Activated T-helper 17 cell treated with anti-CD3 and anti-CD28 coated beads, Interleukin-2, amount 50 U/mL, for 72 hours (primary cell): ENCODE measurements at regions not wholly inside any gene's neighbourhood (a gene's known extent, or its start where the extent isn't known, plus 50 kb on each side); places are given as distances from the start of the nearest gene placed in this dataset.

Experiments
- ATAC-seq: fragments of 150-1000 bp; cut with Tn5 transposase; replicated peaks from 2 replicates; pipeline ENCODE4 v1.10.0; 2021; ENCODE audit warnings: mild to moderate bottlenecking, moderate library complexity
- H3K27ac Mint-ChIP-seq: one replicate; pipeline ENCODE4 v1.8.0; 2022; ENCODE audit warnings: mixed read lengths
- H3K27me3 Mint-ChIP-seq: one replicate; pipeline ENCODE4 v1.8.0; 2022; ENCODE audit warnings: mixed read lengths
- H3K36me3 Mint-ChIP-seq: one replicate; pipeline ENCODE4 v1.8.0; 2022; ENCODE audit warnings: low read depth, mild to moderate bottlenecking, mixed read lengths
- H3K4me1 Mint-ChIP-seq: one replicate; pipeline ENCODE4 v1.8.0; 2022; ENCODE audit warnings: mixed read lengths
- H3K4me3 Mint-ChIP-seq: one replicate; pipeline ENCODE4 v1.8.0; 2022; ENCODE audit warnings: mild to moderate bottlenecking, mixed read lengths
- H3K9me3 Mint-ChIP-seq: one replicate; pipeline ENCODE4 v1.8.0; 2022; ENCODE audit warnings: mixed read lengths

DNA sequence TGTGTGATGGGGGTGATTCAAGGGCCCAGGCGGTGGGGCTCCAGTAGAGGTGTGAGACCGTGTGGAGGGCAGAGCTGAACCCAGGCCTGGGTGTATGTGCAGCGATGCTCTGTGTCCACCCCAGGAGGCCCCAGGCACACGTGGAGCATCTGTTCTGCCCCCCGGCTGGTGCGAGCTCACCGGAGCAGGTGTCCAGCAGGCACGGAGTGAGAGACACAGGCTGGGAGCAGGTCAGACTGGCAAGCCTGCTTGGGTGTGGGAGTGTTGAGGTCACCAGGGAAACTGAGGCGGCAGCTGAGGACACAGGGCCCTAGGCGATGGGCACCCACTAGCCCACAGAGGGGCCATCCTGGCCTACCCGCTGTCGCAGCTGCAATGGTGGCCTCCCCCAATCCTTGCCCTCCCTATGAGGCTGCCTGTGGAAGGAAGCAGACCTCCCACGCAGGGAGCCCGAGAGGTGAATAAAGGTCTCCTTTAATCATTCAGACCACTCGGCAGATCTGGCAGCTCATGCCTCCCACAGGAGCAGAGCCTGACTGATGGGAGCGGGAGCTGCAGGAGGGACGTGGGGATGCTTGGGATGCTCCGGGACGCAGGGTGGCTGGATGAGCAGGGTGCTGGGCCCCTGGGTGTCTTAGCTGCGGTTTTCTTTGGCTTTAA, 1165.1 kb downstream of the BRD1 start:
- Mint-ChIP-seq H3K36me3 (no peaks in the 10 kb centered on the region), H3K4me3 (no peak overlapping the region), H3K27ac (no peak overlapping the region), H3K4me1 (no peaks in the 10 kb centered on the region), H3K27me3 (no peaks in the 10 kb centered on the region), H3K9me3 (peaks cover 12% of the 10 kb centered on the region)
- ATAC-seq = no peak

DNA sequence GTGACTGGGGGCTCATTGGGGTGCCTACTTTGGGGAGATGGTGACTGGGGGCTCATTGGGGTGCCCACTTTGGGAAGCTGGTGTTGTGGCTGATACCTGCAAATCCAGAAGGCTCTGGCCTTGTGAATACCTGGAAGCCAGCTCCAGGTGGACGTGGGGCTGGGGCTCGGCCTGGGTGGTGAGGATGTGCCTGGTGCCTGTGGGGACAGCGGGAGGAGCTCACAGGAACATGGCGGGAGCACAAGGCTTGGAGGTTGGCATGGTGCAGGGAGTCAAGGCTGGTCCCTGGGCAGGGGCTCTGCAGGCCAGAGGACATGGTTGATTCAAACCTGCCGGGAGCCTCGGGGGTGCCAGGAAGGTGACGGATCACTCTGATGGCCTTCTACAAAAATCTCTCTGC, 1165.7 kb downstream of the BRD1 start:
- no peak for ATAC-seq
- H3K27ac Mint-ChIP-seq = no peak overlapping the region
- H3K4me3 Mint-ChIP-seq = no peak overlapping the region
- H3K9me3 Mint-ChIP-seq = peaks cover 12% of the 10 kb centered on the region
- H3K27me3 Mint-ChIP-seq = no peaks in the 10 kb centered on the region
- H3K4me1 Mint-ChIP-seq = no peaks in the 10 kb centered on the region
- H3K36me3 Mint-ChIP-seq = no peaks in the 10 kb centered on the region

DNA sequence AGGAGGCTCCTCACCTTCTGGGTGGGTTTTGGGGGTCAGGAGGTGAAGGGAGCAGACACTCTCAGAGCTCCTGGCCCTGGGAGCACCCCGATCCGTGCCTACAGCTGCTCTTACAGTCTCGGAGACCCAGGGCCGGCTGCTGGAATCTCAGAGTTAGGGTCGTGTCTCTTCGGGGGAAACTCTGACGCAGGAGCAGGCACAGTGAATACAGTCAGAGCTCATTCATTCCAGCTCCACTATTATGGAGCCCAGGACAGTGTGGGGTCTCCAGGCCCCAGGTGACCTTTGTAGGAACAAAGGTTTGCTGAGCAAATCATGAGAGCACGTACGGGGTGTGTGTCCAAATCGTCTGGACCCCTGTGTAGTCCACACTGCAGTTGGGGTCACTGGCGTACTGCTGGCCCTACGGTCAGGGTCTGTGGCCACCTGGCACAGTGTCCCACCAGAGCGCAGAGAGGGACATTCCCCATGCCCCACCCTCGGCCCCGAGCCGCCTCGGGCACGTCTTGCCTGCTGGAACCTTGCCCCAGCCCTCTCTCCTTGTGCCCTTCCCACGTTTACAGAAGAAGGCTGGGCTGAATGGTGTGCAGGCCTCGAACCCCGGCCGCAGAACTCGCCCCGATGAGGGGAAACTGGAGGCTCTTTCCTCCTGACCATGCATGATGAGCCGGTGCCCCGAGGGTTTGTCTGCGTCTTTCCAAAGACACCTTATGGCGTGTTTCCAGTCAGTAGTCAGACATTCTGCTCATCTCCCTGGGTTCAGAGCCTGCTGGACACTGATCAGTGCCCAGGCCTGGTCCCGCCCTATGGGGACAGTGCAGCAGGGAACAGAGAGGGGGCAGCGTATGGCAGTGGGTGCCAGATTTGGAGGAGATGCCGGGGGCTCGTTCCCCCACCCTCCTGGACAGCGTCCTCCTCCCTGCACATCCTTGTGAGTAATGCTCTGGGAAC, 1166.6 kb downstream of the BRD1 start:
- Mint-ChIP-seq H3K4me1 (no peaks in the 10 kb centered on the region), H3K9me3 (peaks cover 12% of the 10 kb centered on the region), H3K4me3 (no peak overlapping the region), H3K36me3 (no peaks in the 10 kb centered on the region), H3K27me3 (no peaks in the 10 kb centered on the region), H3K27ac (no peak overlapping the region)
- ATAC-seq = no peak

DNA sequence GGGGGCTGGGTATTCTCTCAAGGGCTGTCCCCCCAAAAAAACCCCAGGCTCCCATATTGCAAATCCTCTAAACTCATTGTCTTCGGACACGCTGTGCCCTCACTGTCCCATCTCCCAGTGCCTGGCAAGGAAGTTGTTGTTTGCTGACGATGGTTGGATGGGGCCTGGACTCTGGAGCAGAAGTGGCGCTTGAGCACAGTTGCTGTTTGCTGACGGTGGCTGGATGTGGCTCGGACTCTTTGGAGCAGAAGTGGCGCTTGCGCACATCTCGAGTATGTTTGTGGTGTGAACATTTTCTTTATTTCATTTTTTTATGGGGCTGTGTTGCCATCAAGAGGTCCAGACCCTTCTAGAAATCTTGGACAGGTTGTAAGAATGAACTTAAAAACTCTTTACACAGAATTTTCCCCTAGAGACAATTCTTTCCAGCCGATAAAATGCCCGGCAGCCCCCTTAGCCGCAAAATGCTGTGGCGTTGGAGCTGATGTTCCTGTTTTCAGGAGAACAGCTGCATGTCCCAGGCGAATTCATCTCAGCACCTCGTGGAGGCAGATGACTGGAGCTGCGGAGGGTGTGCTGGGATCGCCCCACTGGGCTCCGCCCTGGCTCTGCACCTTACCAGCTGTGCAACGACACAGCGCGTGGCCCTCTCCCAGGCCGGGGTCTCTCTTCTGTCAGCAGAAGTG, 1167.4 kb downstream of the BRD1 start:
- Mint-ChIP-seq H3K27me3 (no peaks in the 10 kb centered on the region), H3K27ac (no peak overlapping the region), H3K4me3 (no peak overlapping the region), H3K36me3 (no peaks in the 10 kb centered on the region), H3K9me3 (peaks cover 9% of the 10 kb centered on the region), H3K4me1 (no peaks in the 10 kb centered on the region)
- ATAC-seq = no peak

DNA sequence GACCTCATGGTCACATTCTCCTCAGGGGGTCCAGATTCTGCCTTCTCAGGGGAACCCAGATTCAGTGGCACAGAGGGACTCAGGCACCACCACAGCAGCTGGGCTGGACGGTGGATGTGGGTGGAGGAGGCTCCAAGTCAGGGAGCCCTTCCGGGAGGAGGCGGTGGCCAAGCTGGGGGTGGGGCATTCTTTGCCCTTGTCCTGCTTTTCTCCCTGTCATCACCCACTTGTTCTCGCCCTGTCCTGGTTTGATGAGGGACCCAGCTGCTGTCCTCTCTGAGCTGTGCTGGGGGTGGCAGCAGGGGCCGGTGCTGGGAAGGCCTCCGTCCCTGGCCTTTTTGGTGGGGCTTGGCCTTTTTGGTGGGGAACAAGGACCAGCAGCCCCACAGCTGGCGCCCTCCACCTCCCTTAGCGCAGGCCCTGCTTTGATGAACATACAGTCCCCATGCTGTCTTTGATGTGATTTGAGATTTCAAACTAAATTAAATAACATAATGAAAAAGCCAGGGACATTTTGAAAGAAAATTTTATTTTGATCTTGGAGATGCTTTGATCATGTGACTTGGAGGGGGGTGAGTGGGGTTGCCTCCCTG, 1168.2 kb downstream of the BRD1 start:
- peaks cover 5% of the 10 kb centered on the region for H3K9me3 Mint-ChIP-seq
- no peaks in the 10 kb centered on the region for H3K36me3 Mint-ChIP-seq
- no peak for ATAC-seq
- no peaks in the 10 kb centered on the region for H3K4me1 Mint-ChIP-seq
- H3K4me3 Mint-ChIP-seq = no peak overlapping the region
- H3K27me3 Mint-ChIP-seq = no peaks in the 10 kb centered on the region
- H3K27ac Mint-ChIP-seq = no peak overlapping the region

DNA sequence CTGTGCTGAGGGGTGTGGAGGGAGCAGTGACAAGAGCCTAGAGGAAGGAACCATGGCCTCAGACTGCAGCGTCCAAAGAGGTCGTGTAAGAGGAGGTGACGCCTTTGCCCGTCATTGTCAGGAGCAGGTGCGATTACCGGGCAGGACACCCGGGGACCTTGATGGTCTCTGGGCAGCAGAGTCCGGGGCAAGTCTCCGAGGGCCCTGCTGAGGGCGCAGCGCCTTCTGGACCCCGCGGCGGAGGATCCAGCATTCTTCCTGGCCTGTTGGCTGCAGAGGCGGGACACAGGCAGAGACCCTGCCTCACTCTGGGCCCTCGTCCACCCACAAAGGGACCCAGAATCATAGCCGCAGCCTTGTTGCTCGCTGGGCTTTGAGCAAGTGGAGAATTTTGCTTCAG, 1168.8 kb downstream of the BRD1 start:
- no peak overlapping the region for H3K4me3 Mint-ChIP-seq
- H3K27me3 Mint-ChIP-seq = no peaks in the 10 kb centered on the region
- no peaks in the 10 kb centered on the region for H3K9me3 Mint-ChIP-seq
- no peaks in the 10 kb centered on the region for H3K4me1 Mint-ChIP-seq
- no peak overlapping the region for H3K27ac Mint-ChIP-seq
- no peak for ATAC-seq
- no peaks in the 10 kb centered on the region for H3K36me3 Mint-ChIP-seq

DNA sequence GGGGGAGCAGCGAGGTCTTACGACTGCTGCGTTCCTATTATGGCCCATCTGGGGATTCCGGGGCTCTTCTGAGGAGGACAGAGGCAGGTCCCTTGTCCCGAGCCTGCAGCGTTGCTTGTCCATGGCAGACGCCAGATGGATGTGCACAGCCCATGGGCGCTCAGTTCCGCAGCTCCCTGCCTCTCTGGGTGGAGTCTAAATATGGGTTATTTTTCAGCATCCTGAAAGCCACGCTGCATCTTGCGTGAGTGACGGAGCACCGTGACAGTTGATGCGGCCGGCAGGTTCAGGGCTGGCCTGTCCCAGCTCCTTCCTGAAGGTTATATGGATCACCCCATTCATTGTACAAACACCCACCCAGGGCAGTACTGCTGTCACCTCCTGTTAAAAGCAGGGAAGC, 1169.4 kb downstream of the BRD1 start:
- ATAC-seq = no peak
- Mint-ChIP-seq H3K4me1 (no peaks in the 10 kb centered on the region), H3K4me3 (no peak overlapping the region), H3K27me3 (no peaks in the 10 kb centered on the region), H3K27ac (no peak overlapping the region), H3K36me3 (no peaks in the 10 kb centered on the region), H3K9me3 (no peaks in the 10 kb centered on the region)

DNA sequence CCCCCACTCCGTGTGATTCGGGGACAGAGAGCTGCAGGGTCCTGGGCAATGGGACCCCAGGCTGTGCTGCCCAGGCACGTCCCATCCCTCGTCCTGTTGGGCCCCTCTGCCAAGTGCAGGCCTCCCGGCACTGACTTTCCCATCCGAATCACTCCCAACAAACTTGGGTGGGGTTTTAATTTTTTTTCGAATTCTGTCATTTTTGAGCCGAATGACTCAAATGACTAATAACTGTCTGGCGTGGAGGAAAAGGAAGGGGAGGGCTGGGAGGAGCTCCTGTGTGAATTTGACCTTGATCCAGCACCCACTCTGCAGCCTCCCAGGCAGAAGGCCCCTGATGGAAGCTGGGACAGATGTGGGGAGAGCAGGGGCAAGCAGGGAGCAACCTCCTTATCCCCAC, 1173.2 kb downstream of the BRD1 start:
- Mint-ChIP-seq H3K4me1 (no peaks in the 10 kb centered on the region), H3K27me3 (no peaks in the 10 kb centered on the region), H3K9me3 (no peaks in the 10 kb centered on the region), H3K36me3 (no peaks in the 10 kb centered on the region), H3K4me3 (no peak overlapping the region), H3K27ac (no peak overlapping the region)
- ATAC-seq = no peak

DNA sequence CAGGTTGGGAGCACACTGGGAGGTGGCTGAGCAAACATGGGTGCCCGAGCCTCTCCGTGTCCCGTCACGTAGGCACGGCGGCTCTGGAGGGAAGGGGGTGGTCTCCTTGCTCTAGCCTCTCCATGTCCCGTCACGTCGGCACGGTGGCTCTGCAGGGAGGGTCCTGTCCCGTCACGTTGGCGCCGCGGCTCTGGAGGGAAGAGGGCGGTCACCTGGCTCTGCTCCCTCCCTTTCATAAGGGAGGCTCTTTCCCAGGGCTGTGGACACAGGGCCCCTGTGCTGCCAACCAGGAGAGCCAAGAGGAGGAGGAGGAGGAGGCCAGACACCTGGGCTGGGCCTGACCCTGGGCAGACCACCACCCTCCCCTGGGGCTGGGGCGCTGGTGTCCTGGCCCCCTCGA, 1173.7 kb downstream of the BRD1 start:
- Mint-ChIP-seq H3K4me1 (no peaks in the 10 kb centered on the region), H3K4me3 (no peak overlapping the region), H3K27ac (no peak overlapping the region), H3K27me3 (no peaks in the 10 kb centered on the region), H3K9me3 (no peaks in the 10 kb centered on the region), H3K36me3 (no peaks in the 10 kb centered on the region)
- ATAC-seq = no peak

DNA sequence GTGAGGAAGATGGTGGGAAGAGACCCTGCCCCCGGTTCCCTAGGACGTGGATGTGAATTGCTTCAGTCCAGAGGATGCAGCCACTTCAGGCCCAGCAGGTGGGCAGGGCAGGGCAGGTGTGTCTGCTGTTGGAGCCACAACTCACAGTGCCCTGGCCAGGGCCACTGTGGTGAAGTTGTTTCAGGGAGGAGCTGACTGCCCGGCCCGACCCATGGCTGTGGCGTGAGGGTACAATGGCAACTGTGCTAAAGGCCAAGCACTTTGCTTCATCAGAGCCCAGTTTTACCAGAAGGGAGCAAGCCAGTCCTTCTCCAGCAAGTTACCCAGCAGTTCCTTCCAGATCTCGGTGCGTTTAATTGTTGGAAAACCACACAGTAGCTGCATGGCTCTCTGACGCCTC, 1174.4 kb downstream of the BRD1 start:
- Mint-ChIP-seq H3K36me3 (no peaks in the 10 kb centered on the region), H3K4me3 (no peak overlapping the region), H3K9me3 (no peaks in the 10 kb centered on the region), H3K4me1 (no peaks in the 10 kb centered on the region), H3K27ac (no peak overlapping the region), H3K27me3 (no peaks in the 10 kb centered on the region)
- ATAC-seq = no peak

DNA sequence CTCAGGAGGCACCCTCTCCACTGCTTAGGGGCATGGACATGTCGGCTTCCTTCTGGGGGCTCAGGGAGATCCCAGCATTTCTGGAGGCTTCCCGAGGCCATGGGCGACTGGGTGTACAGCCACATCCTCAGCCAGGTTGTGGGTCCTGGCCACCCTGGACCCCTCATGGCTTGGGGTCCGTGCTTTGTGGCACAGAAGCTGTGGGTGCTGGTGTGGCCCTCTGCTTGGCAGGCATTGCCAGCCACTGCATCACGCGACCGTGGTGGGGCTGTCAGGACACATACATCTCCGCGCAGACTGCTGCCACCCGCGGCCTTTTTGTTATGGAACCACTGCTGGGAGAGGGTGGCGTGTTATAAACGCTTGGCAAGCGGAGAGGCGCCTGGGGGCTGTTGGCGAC, 1174.9 kb downstream of the BRD1 start:
- ATAC-seq = no peak
- H3K27me3 Mint-ChIP-seq = no peaks in the 10 kb centered on the region
- no peaks in the 10 kb centered on the region for H3K9me3 Mint-ChIP-seq
- H3K4me3 Mint-ChIP-seq = no peak overlapping the region
- H3K36me3 Mint-ChIP-seq = no peaks in the 10 kb centered on the region
- no peaks in the 10 kb centered on the region for H3K4me1 Mint-ChIP-seq
- H3K27ac Mint-ChIP-seq = no peak overlapping the region

DNA sequence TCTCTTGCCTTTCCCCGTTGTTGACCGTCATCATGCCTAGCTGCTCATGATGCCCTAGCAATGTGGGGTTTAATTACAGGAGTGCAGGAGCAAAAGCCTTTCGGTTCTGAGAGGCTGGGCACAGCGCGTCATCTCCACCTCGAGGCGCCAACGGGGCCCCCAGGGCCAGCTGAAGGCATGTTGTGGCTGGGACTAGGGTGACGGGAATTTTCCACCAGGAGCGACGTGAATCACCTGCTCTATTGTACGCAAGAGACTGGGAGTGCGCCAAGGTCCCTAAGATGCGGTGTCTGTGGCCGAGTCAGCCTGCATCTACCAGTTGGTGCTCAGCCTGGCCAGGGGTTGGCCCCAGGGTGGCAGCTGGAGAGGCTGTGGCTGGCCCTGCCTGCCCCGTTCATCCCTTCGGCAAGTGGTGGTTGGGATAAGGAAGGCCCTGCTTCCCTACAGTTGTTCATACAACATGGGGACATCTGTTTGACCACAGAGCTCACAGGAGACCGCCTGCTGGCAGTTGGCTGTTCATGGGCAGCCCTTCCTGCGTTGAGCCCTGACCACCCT, 1175.6 kb downstream of the BRD1 start:
- H3K4me1 Mint-ChIP-seq = no peaks in the 10 kb centered on the region
- H3K4me3 Mint-ChIP-seq = no peak overlapping the region
- H3K9me3 Mint-ChIP-seq = no peaks in the 10 kb centered on the region

DNA sequence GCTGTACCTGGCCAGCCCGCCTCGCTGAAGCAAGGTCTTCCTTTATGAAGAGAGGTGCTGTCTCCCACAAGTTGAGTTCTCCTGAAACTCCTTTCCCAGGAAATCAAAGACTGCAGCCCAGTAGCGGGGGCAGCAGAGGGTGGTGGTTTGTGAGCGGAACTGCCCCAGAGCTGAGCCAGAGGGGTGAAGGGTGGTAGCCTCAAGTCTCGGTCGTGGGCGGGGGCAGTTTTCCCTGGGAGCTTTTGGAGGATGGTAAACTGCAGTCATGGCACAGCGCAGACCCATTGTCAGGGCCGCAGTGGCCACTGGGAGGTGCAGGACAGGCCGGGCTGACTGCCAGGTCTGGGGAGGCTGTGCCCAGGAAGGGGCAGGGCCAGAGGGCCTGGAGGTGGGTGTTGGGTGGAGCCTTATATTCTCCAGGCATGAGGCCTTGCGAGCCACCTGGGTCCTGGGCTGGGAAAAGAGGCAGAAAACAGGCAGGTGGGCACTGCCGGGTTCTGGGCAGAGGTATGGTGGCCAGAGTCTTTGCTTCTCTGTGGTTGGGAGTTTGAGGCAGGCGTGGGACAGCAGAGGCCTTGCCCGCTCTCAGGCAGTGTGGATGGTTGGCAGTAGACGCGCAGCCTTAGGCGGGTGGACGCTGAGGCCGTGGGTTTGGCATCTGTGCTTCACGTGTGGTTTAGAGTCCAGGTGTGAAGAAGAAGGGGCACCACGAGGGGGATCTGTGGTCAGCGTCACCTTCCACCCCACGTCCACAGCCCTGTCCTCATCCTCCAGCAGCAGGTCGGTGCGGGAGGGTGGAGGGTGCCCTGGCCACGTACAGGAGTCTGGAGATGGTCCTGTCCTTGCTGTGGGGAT, 1176.4 kb downstream of the BRD1 start:
- H3K36me3 Mint-ChIP-seq = no peaks in the 10 kb centered on the region
- no peaks in the 10 kb centered on the region for H3K4me1 Mint-ChIP-seq
- no peak overlapping the region for H3K4me3 Mint-ChIP-seq
- H3K27me3 Mint-ChIP-seq = no peaks in the 10 kb centered on the region
- no peak for ATAC-seq
- no peak overlapping the region for H3K27ac Mint-ChIP-seq
- H3K9me3 Mint-ChIP-seq = no peaks in the 10 kb centered on the region

More for the DNA sequence above, 1175.6 kb downstream of the BRD1 start:
- H3K36me3 Mint-ChIP-seq = no peaks in the 10 kb centered on the region
- ATAC-seq = no peak
- H3K27me3 Mint-ChIP-seq = no peaks in the 10 kb centered on the region
- no peak overlapping the region for H3K27ac Mint-ChIP-seq
